SK-N-SH (cell line): ENCODE measurements at regions not wholly inside any gene's neighbourhood (a gene's known extent, or its start where the extent isn't known, plus 50 kb on each side); places are given as distances from the start of the nearest gene placed in this dataset.
A peak's percentile ranks its signal among the peaks of the same experiment; 100 is the strongest.

Experiments
- CTCF ChIA-PET: fragments of 300-600, 350-600 bp; formaldehyde crosslinking; extraction: SDS; loops from one replicate; lab custom pipeline; 2021; lab: Yijun Ruan, JAX
- POLR2A ChIA-PET: fragments of 350-600 bp; sonication (Branson Sonifier 250); formaldehyde crosslinking; extraction: SDS; loops from one replicate; lab custom pipeline; 2020; ENCODE audit warnings: antibody characterized with exemption, inconsistent platforms; lab: Yijun Ruan, JAX
- DNase-seq: peaks from one replicate; pipeline ENCODE4 v3.0.0; 2012
- H2AFZ ChIP-seq: fragments of 200-600 bp; sonication (generic); 2 replicates; pipeline ENCODE4 v1.8.1; 2016; ENCODE audit warnings: antibody characterized with exemption, mild to moderate bottlenecking, low read depth
- H3F3A ChIP-seq: fragments of 200-600 bp; sonication (generic); replicated peaks from 2 replicates; pipeline ENCODE3; 2016; ENCODE audit warnings: antibody characterized with exemption, mild to moderate bottlenecking; ENCODE audit not compliant: insufficient read depth
- H3K27ac ChIP-seq, 2 experiments: fragments of 200-500 bp in 1 of 2; fragments of 200-600 bp in 1 of 2; sonication (Bioruptor generic) in 1 of 2; sonication (generic), shearing (Covaris generic) in 1 of 2; 2 replicates each; pipeline versions ENCODE4 v1.5.1 to v1.6.1; 2014 to 2016; ENCODE audit warnings: low read depth in 2 of 2, inconsistent platforms in 1 of 2, low read length in 1 of 2, mild to moderate bottlenecking in 1 of 2, mixed read lengths in 1 of 2
- H3K27me3 ChIP-seq: fragments of 200-600 bp; sonication (generic), shearing (Covaris generic); 2 replicates; pipeline ENCODE4 v1.6.1; 2016; ENCODE audit warnings: mixed run types; ENCODE audit not compliant: insufficient read depth
- H3K36me3 ChIP-seq, 2 experiments: fragments of 200-500 bp in 1 of 2; fragments of 200-600 bp in 1 of 2; sonication (Bioruptor generic) in 1 of 2; sonication (generic) in 1 of 2; replicated peaks in 1 of 2; 2 replicates each; pipeline versions ENCODE3 to v1.5.1; 2014 to 2016; ENCODE audit warnings: low read length in 1 of 2, mild to moderate bottlenecking in 1 of 2; ENCODE audit not compliant: insufficient read depth in 2 of 2, control insufficient read depth in 1 of 2
- H3K4me1 ChIP-seq, 2 experiments: fragments of 200-500 bp in 1 of 2; fragments of 200-600 bp in 1 of 2; sonication (Bioruptor generic) in 1 of 2; sonication (generic), shearing (Covaris generic) in 1 of 2; 2 replicates each; pipeline versions ENCODE4 v1.5.1 to v1.6.1; 2014 to 2016; ENCODE audit warnings: low read depth in 1 of 2, low read length in 1 of 2, mixed run types in 1 of 2; ENCODE audit not compliant: insufficient read depth in 2 of 2, control insufficient read depth in 1 of 2
- H3K4me2 ChIP-seq: fragments of 200-600 bp; sonication (generic), shearing (Covaris generic); 2 replicates; pipeline ENCODE4 v1.6.1; 2017; ENCODE audit warnings: mixed run types
- H3K4me3 ChIP-seq, 2 experiments: fragments of 200-500 bp in 1 of 2; fragments of 200-600 bp in 1 of 2; sonication (Bioruptor generic) in 1 of 2; sonication (generic), shearing (Covaris generic) in 1 of 2; 2 replicates each; pipeline versions ENCODE4 v1.5.1 to v1.8.1; 2014 to 2016; ENCODE audit warnings: low read depth in 2 of 2, inconsistent platforms in 1 of 2, low read length in 1 of 2, mild to moderate bottlenecking in 1 of 2, mixed read lengths in 1 of 2, moderate library complexity in 1 of 2
- H3K79me2 ChIP-seq: fragments of 200-600 bp; sonication (generic); 2 replicates; pipeline ENCODE4 v1.8.1; 2017; ENCODE audit warnings: mild to moderate bottlenecking; ENCODE audit not compliant: insufficient read depth
- H3K9ac ChIP-seq: fragments of 200-600 bp; sonication (generic); 2 replicates; pipeline ENCODE4 v1.6.1; 2017; ENCODE audit warnings: mixed run types
- H3K9me2 ChIP-seq: fragments of 200-600 bp; sonication (generic); 2 replicates; pipeline ENCODE4 v1.6.1; 2017; ENCODE audit warnings: mixed run types
- H3K9me3 ChIP-seq: fragments of 200-600 bp; sonication (generic); 2 replicates; pipeline ENCODE4 v1.6.1; 2017; ENCODE audit warnings: mixed run types, mild to moderate bottlenecking, moderate library complexity
- H4K20me1 ChIP-seq: fragments of 200-600 bp; sonication (generic); 2 replicates; pipeline ENCODE4 v1.6.1; 2017; ENCODE audit warnings: mild to moderate bottlenecking, mixed run types; ENCODE audit not compliant: insufficient read depth
- CHD2 ChIP-seq: fragments of 150-350 bp; IDR thresholded peaks from 2 replicates; pipeline ENCODE4 v1.6.1; 2018; ENCODE audit warnings: low read length; ENCODE audit not compliant: partially characterized antibody
- CTCF ChIP-seq: fragments of 200-600 bp; sonication (generic); IDR thresholded peaks from 2 replicates; pipeline ENCODE4 v1.6.1; 2017; ENCODE audit warnings: antibody characterized with exemption, mild to moderate bottlenecking, moderate library complexity
- FOXJ3 ChIP-seq: sonication (generic); formaldehyde crosslinking; IDR thresholded peaks from 2 replicates; pipeline ENCODE4 v1.5.1; 2020; ENCODE audit warnings: mild to moderate bottlenecking, missing genetic modification reagents
- FOXM1 ChIP-seq: IDR thresholded peaks from 2 replicates; pipeline ENCODE4 v1.4.0; 2012; ENCODE audit warnings: low read depth, mild to moderate bottlenecking
- IRF3 ChIP-seq: fragments of 150-350 bp; IDR thresholded peaks from 2 replicates; pipeline ENCODE4 v1.6.1; 2016; ENCODE audit warnings: mild to moderate bottlenecking, low read depth, low read length
- JUND ChIP-seq: IDR thresholded peaks from 2 replicates; pipeline ENCODE4 v1.4.0; 2012
- NFIC ChIP-seq: IDR thresholded peaks from 2 replicates; pipeline ENCODE4 v1.4.0; 2012; ENCODE audit warnings: borderline replicate concordance
- NRF1 ChIP-seq: IDR thresholded peaks from 2 replicates; pipeline ENCODE4 v1.6.1; 2012; ENCODE audit warnings: low read depth, mild to moderate bottlenecking, low read length
- POLR2AphosphoS5 ChIP-seq: IDR thresholded peaks from 2 replicates; pipeline ENCODE4 v1.6.1; 2012; ENCODE audit warnings: low read depth, low read length
- RAD21 ChIP-seq: IDR thresholded peaks from 2 replicates; pipeline ENCODE4 v1.6.1; 2012; ENCODE audit warnings: mild to moderate bottlenecking, low read length
- RCOR1 ChIP-seq: fragments of 150-350 bp; IDR thresholded peaks from 2 replicates; pipeline ENCODE4 v1.6.1; 2017; ENCODE audit warnings: antibody characterized with exemption, low read length
- REST ChIP-seq: IDR thresholded peaks from 2 replicates; pipeline ENCODE4 v1.6.1; 2012; ENCODE audit warnings: mild to moderate bottlenecking, low read depth, low read length, moderate library complexity
- RXRA ChIP-seq: IDR thresholded peaks from 2 replicates; pipeline ENCODE4 v1.4.0; 2012; ENCODE audit warnings: low read depth, mild to moderate bottlenecking, borderline replicate concordance
- TAF1 ChIP-seq: IDR thresholded peaks from 2 replicates; pipeline ENCODE4 v1.6.1; 2012; ENCODE audit warnings: low read depth, mild to moderate bottlenecking, low read length, moderate library complexity, borderline replicate concordance
- TEAD4 ChIP-seq: IDR thresholded peaks from 2 replicates; pipeline ENCODE4 v1.4.0; 2012; ENCODE audit warnings: mild to moderate bottlenecking, borderline replicate concordance; ENCODE audit not compliant: insufficient read depth
- USF1 ChIP-seq: IDR thresholded peaks from 2 replicates; pipeline ENCODE4 v1.4.0; 2012; ENCODE audit warnings: low read depth, borderline replicate concordance
- USF2 ChIP-seq: fragments of 150-350 bp; IDR thresholded peaks from 2 replicates; pipeline ENCODE4 v1.6.1; 2017; ENCODE audit warnings: antibody characterized with exemption, low read length, low read depth, borderline replicate concordance
- YY1 ChIP-seq: IDR thresholded peaks from 2 replicates; pipeline ENCODE4 v1.4.0; 2012; ENCODE audit warnings: low read depth, mild to moderate bottlenecking
- ZBTB33 ChIP-seq: IDR thresholded peaks from 2 replicates; pipeline ENCODE4 v1.4.0; 2012; ENCODE audit warnings: low read depth, borderline replicate concordance
- WGBS: methylation state at CpG from one replicate; pipeline ENCODE4 v1.1.6; 2017; ENCODE audit warnings: low lambda C conversion rate; 5-methylcytosine and 5-hydroxymethylcytosine counted together
- TF ChIP-seq, protein P1 (sequence below): IDR thresholded peaks from 2 replicates; pipeline ENCODE4 v1.4.0; 2012; ENCODE audit warnings: low read depth

DNA sequence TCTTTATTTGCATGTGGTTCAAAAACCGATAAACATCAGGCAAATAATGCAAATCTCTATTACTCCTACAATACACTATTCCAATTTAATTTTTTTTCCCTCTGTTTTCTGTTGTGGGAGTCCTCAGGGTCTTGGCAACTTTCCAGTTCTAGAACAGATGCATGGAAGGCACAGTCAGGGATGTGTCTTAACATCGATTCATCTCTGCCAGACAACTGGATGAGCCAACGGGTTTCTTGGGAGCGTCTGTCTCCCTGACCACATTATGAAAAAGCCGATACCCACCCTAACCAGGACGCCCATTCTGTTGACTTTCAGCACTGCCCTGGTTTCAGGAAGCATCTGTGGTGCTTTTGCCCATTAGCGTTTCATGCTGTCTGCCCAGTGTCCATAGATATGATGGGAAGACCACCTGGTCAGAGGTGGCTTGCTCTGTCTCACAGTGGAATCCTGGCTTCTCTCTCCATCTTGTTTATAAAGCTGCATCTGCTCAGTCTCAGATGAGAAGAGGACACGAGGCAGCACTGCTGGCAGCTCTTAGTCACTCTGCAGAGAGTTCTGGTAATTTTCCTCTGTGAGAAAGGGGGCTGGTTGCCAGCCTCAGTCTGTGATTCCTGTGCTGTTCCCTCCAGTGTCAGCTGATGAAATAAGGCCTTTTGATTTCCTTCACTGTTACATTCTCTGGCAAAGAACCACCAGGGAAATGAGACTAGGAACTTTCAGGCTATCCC is 57.9 kb upstream of the KCNE4 start:
- H3K36me3 ChIP-seq: peaks cover 0 to 5% of the 10 kb centered on the region in 2 experiments
- H2AFZ ChIP-seq: peak overlapping the region; percentile 82
- H3K4me2 ChIP-seq: peak overlapping the region; percentile 67; the same call in 1 of the 2 replicates
- peak overlapping the region; percentile 6 to 14; a peak in 2 of 4 replicates for H3K4me3 ChIP-seq
- H3K9me2 ChIP-seq: no peaks in the 10 kb centered on the region
- peak overlapping the region; percentile 51; the same call in 1 of the 2 replicates for H3K9ac ChIP-seq
- H3K9me3 ChIP-seq: peaks cover 9% of the 10 kb centered on the region; the same call in 1 of the 2 replicates
- WGBS: 29% methylated on average over 8 of the region's 8 CpGs
- peaks cover 19% of the 10 kb centered on the region for H3F3A ChIP-seq
- peak; percentile 47 for DNase-seq
- no peaks in the 10 kb centered on the region for H3K79me2 ChIP-seq
- no peaks in the 10 kb centered on the region for H4K20me1 ChIP-seq
- H3K4me1 ChIP-seq: peaks cover 22% of the 10 kb centered on the region in 2 experiments
- CTCF ChIA-PET: interaction anchor here (1.3 to 3.7 kb wide), 5 partner anchors 12 to 804 kb away, joined by 3 to 20 read pairs (median 4); partner anchors contain the start of gene SCG2
- H3K27ac ChIP-seq: peak overlapping the region; percentile 98 to 99
- POLR2A ChIA-PET: interaction anchor here (2.6 kb wide), 1 partner anchor 11 kb away, joined by 9 read pairs; no protein-coding TSS in a partner anchor
- no peaks in the 10 kb centered on the region for H3K27me3 ChIP-seq
- TF ChIP-seq POLR2AphosphoS5 (peak; percentile 90), FOXM1 (peak; percentile 70; the same call in 1 of the 2 replicates), USF1 (no peak; the same call in 1 of the 2 replicates), JUND (peak; percentile 63; the same call in 1 of the 2 replicates), RAD21 (peak; percentile 32; the same call in 1 of the 2 replicates), YY1 (peak; percentile 61; the same call in 1 of the 2 replicates), ZBTB33 (no peak), TEAD4 (peak; percentile 65; the same call in 1 of the 2 replicates), RCOR1 (peak; percentile 50; the same call in 1 of the 2 replicates), FOXJ3 (peak; percentile 65; the same call in 1 of the 2 replicates), IRF3 (no peak), NRF1 (no peak), CHD2 (peak; percentile 15), REST (0 out of 2 replicates have a peak, but pooled peaks have one; percentile 34), NFIC (peak; percentile 72), RXRA (peak; percentile 6; the same call in 1 of the 2 replicates), CTCF (no peak), USF2 (0 out of 2 replicates have a peak, but pooled peaks have one; percentile 11), TAF1 (no peak)
- TF ChIP-seq, protein P1, sequence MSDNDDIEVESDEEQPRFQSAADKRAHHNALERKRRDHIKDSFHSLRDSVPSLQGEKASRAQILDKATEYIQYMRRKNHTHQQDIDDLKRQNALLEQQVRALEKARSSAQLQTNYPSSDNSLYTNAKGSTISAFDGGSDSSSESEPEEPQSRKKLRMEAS: peak; percentile 92
